GM13976 (cell line): ENCODE measurements at regions not wholly inside any gene's neighbourhood (a gene's known extent, or its start where the extent isn't known, plus 50 kb on each side); places are given as distances from the start of the nearest gene placed in this dataset.

Experiments
- DNase-seq: peaks from one replicate; pipeline ENCODE4 v3.0.0; 2012; ENCODE audit warnings: low spot score
- in situ Hi-C: fragments of 300-500 bp; cut with MboI; formaldehyde crosslinking; loops from one replicate; pipeline ENCODE4 v1.12.0; 2022; ENCODE audit warnings: low sequenced_read_pairs, mixed read lengths, inconsistent platforms; ENCODE audit not compliant: unreplicated experiment
- TF ChIP-seq, protein P1 (sequence below): IDR thresholded peaks from 2 replicates; pipeline ENCODE4 v1.5.1; 2012; ENCODE audit warnings: borderline replicate concordance, mild to moderate bottlenecking; ENCODE audit not compliant: insufficient read depth; ENCODE audit errors: extremely low read depth, missing control alignments, control extremely low read depth

DNA sequence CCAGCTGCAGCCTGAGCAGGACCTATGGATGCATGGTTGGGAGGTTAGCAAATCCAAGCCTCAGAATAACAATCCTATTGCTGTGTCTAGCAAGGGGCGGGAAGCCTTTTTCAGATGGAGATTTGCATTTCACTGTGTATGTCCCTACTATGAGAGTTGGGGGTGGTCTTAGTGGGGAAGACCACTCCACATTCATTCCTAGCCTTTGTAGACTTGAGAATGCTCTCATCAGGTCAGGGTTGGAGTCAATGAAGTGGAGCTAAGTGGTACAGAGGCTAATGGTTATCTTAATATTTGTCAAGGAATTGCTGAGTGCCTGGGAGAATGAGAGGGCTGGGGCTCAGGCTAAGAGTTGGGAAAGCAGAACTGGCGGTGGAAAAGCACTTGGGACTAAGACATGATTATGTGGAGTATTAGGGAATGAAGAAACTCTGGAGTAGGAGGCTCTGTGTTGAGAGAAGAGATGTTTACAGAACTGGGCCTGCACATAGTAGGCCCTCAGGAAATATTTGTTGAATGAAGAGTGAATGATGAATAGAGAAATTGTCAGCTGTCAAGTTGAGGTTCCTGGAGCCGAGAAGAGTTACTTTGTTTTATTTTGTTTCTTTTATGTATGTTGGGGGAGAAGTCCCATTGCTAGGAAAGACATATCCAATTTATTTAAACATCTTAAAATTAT is 175.5 kb upstream of the SPRY4 start:
- in situ Hi-C loops, result no loop called here
- DNase-seq, result no peak
- TF ChIP-seq, protein P1, sequence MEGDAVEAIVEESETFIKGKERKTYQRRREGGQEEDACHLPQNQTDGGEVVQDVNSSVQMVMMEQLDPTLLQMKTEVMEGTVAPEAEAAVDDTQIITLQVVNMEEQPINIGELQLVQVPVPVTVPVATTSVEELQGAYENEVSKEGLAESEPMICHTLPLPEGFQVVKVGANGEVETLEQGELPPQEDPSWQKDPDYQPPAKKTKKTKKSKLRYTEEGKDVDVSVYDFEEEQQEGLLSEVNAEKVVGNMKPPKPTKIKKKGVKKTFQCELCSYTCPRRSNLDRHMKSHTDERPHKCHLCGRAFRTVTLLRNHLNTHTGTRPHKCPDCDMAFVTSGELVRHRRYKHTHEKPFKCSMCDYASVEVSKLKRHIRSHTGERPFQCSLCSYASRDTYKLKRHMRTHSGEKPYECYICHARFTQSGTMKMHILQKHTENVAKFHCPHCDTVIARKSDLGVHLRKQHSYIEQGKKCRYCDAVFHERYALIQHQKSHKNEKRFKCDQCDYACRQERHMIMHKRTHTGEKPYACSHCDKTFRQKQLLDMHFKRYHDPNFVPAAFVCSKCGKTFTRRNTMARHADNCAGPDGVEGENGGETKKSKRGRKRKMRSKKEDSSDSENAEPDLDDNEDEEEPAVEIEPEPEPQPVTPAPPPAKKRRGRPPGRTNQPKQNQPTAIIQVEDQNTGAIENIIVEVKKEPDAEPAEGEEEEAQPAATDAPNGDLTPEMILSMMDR, result no peak

DNA sequence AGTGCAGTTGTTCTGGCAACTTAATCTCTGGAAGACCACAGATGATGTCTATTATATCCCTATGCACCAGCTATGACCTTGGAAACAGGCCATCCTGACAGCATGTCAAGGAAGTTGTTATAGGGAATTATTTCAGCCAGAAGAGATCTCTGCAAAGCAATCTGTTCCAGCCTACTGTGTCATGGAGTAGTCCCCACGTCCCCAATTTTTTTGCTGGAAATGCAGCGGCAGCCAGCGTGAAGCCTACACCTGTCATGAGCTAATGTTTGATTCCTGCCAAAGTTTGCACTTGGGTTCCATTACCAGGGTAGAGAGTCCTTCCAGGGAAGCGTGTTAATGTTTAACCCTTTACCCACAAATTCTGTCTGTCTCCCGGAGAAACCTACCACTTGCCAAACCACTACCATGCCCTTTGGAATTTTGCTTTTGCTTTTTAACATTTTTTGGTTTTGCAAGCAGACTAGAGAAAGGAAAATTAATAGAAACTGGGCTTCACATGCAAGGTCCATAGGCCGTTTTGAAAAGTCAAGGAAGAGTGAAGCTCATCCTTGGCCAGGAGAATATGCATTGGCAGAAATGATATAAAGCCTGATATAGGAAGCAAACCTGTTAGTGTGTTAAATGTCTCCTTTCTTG is 174.9 kb upstream of the SPRY4 start:
- TF ChIP-seq, protein P1, result no peak
- in situ Hi-C loops, result no loop called here
- no peak for DNase-seq

DNA sequence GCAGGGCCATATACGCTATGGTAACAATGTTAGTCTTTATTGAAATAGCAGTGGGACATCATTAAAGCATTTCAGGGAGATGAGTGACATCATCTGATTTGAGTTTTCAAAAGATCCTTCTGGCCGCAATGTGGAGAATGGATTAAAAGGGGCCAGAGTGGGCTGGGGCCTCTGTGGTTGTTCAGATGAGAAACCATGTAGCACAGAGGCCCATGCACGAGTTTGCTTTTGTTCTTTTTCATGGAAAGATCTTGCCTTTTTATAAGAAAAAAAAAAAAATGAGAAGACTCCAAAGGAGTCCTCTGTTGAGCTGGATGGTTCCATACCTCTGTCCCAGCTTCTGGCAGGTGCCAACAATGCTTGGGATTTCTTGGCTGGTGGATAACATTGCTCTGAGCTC is 173.5 kb upstream of the SPRY4 start:
- in situ Hi-C loops, result no loop called here
- TF ChIP-seq, protein P1, result no peak
- no peak for DNase-seq

DNA sequence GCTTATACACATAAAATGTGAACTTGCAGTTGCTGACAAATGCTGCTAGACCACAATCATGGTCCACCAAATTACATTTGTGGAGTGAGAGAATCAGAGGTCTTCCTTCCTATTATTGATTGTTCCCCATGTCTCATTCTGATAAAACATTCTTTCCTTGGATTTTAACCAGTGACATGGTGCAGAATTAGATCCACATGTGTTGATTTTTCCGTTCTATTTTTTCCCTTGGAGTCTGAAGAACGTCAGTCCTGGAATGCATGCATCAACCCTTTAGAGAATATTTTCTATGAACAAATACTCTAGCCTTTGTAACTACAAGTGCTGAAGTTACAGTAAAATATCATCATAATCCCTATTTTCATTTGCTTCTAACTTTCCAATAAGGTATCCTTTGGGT is 170.7 kb upstream of the SPRY4 start:
- TF ChIP-seq, protein P1, result no peak
- no peak for DNase-seq
- in situ Hi-C loops, result no loop called here

DNA sequence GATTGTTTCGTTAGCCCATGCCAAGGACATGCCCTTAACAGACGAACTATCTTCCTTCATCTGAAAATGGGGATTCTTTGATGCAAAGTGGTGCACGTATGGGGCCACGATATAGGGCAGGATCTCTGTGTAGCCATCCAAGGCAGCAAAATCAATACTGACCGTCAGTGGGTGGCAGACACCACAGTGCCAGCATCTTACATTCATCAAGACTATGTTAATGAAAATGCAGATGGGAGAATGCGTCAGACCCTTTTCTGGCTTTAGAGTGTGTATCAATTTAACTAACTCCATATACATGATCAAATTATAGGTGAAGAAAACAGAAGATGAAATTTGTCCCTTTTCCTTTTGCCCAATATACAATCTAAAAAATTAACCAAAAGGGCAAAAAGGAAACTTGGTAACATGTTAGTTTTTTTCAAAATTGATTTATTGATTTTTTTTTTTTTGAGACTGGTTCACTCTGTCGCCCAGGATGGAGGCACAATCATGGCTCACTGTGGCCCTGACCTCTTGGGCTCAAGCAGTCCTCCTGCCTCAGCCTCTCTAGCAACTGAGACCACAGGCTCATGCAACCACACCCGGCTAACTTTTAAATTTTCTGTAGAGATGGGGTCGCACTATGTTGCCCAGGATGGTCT is 169.2 kb upstream of the SPRY4 start:
- DNase-seq, result no peak
- TF ChIP-seq, protein P1, result no peak
- in situ Hi-C loops, result no loop called here

DNA sequence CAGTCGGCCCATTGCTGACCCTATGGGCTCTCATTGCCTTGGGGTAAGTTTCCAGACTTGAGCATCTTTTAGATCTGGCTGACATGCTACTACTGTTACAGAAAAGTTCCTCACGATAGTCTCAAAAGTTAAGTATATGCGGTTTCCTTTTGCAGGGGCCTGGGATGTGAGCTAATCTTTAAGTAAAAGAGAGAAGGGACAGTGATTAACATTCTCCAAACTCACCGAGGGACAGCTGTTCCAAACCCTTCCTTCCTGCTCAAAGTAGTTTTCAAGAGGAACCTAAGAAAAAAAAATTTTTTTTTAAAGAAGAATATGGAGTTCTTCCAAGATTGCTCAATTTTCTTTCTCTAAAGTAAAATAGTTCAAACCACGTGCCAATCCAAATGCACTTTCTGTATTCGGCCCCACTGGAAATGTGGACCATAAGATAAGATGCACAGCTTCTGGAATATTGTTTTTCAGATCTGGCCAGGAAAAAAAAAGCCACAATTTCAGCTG is 168.0 kb upstream of the SPRY4 start:
- TF ChIP-seq, protein P1, result no peak
- in situ Hi-C loops, result no loop called here
- DNase-seq, result no peak
